Skeletal muscle satellite cell (primary cell): ENCODE measurements at regions not wholly inside any gene's neighbourhood (a gene's known extent, or its start where the extent isn't known, plus 50 kb on each side); places are given as distances from the start of the nearest gene placed in this dataset.

Source experiments
- H3K27me3 ChIP-seq: 2 replicates; pipeline ENCODE4 v1.7.0; 2013; ENCODE audit warnings: low read length; ENCODE audit not compliant: control insufficient read depth, insufficient read depth
- H3K36me3 ChIP-seq: 2 replicates; pipeline ENCODE4 v1.7.0; 2013; ENCODE audit warnings: mild to moderate bottlenecking, control low read depth, low read length; ENCODE audit not compliant: insufficient read depth
- H3K4me1 ChIP-seq: 2 replicates; pipeline ENCODE4 v1.7.0; 2013; ENCODE audit warnings: low read length; ENCODE audit not compliant: control insufficient read depth, insufficient read depth
- H3K4me2 ChIP-seq: 2 replicates; pipeline ENCODE4 v1.7.0; 2013; ENCODE audit warnings: mild to moderate bottlenecking, low read length
- H3K4me3 ChIP-seq: 2 replicates; pipeline ENCODE4 v1.7.0; 2013; ENCODE audit warnings: low read length
- H3K9ac ChIP-seq: 2 replicates; pipeline ENCODE4 v1.7.0; 2013; ENCODE audit warnings: mild to moderate bottlenecking, low read depth, low read length, moderate library complexity
- H3K9me3 ChIP-seq: replicated peaks from 2 replicates; pipeline ENCODE4 v1.7.0; 2013; ENCODE audit warnings: mild to moderate bottlenecking, control low read depth, low read length

DNA sequence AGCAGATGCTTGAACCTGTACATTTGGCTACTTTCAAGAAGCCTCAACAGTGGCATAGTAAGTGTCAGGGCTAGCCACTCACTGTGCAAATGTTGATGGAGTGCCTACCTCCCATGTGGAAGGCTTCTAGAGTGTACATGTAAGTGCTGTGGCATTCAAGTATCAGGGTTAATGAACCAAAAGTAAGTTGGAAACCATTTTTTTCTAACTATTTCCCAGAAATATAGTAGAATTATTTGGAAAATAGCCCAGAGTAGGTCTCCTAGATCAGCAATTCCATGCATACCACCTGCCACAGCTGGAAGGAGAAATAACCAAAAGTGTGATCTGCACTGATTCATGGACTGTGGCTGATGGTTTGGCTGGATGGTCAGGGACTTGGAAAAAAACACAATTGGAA lies 53.3 kb downstream of the FOXD1 start:
- Histone ChIP-seq H3K27me3 (peaks cover 1% of the 10 kb centered on the region), H3K4me3 (no peak overlapping the region), H3K9ac (no peak overlapping the region), H3K4me1 (no peaks in the 10 kb centered on the region), H3K4me2 (no peak overlapping the region), H3K36me3 (no peaks in the 10 kb centered on the region), H3K9me3 (no peaks in the 10 kb centered on the region)

GRCh38 chr5:73394610-73395009 lies 54.0 kb downstream of the FOXD1 start:
- Histone ChIP-seq H3K4me1 (no peaks in the 10 kb centered on the region), H3K9ac (no peak overlapping the region), H3K36me3 (no peaks in the 10 kb centered on the region), H3K9me3 (no peaks in the 10 kb centered on the region), H3K4me2 (no peak overlapping the region), H3K27me3 (no peaks in the 10 kb centered on the region), H3K4me3 (no peak overlapping the region)

GRCh38 chr5:73393611-73394489 lies 54.7 kb downstream of the FOXD1 start:
- H3K4me2 ChIP-seq: no peak overlapping the region
- H3K9ac ChIP-seq: no peak overlapping the region
- H3K36me3 ChIP-seq: no peaks in the 10 kb centered on the region
- H3K9me3 ChIP-seq: no peaks in the 10 kb centered on the region
- H3K4me1 ChIP-seq: no peaks in the 10 kb centered on the region
- no peaks in the 10 kb centered on the region for H3K27me3 ChIP-seq
- H3K4me3 ChIP-seq: no peak overlapping the region

GRCh38 chr5:73392775-73393174 lies 55.8 kb downstream of the FOXD1 start:
- Histone ChIP-seq H3K4me1 (no peaks in the 10 kb centered on the region), H3K9ac (no peak overlapping the region), H3K4me3 (no peak overlapping the region), H3K9me3 (no peaks in the 10 kb centered on the region), H3K36me3 (no peaks in the 10 kb centered on the region), H3K4me2 (no peak overlapping the region), H3K27me3 (no peaks in the 10 kb centered on the region)

DNA sequence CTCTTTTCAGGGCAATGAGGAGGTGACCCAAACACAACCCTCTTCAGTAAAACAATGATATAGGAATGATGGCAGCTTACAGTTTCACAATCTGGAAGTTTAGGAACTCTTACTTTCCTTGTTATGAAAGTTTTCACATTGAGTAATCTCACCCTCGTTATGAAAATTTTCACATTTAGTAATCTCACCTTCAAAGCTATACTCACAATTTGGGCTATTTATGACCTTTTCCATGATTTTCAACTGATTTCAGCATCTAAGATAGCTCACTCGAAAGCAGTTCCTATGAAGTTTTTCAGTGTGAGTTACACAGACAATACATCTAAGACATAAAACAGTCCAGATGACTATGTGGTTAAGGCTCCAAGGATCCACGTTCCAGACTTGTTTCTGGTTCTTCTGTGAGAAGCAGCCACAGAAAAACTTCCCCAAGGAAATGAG lies 57.1 kb downstream of the FOXD1 start:
- H3K4me1 ChIP-seq: no peaks in the 10 kb centered on the region

DNA sequence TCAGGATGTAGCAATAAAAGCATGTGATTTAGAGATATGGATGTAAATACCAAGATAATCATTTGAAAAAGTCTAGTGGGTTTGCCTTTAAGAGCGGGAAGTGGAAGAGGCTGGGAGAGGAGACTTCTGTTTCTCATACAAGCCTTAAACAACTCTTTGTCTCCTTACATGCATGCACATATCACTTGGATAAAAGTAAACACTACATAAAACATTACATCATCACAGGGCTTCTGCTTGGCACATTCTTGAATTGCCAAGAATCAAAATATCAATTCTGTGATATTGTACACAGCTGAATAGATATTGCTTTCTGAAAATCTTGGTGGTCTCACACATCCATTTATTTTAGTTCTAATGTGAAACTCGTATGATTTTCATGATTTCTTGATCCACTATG lies 57.6 kb downstream of the FOXD1 start:
- Histone ChIP-seq H3K4me2 (no peak overlapping the region), H3K9ac (no peak overlapping the region), H3K36me3 (no peaks in the 10 kb centered on the region), H3K27me3 (no peaks in the 10 kb centered on the region), H3K9me3 (no peaks in the 10 kb centered on the region), H3K4me3 (no peak overlapping the region), H3K4me1 (no peaks in the 10 kb centered on the region)

More for the DNA sequence above, 57.1 kb downstream of the FOXD1 start:
- no peak overlapping the region for H3K9ac ChIP-seq
- H3K4me3 ChIP-seq: no peak overlapping the region
- no peaks in the 10 kb centered on the region for H3K36me3 ChIP-seq
- no peaks in the 10 kb centered on the region for H3K27me3 ChIP-seq
- H3K9me3 ChIP-seq: no peaks in the 10 kb centered on the region
- H3K4me2 ChIP-seq: no peak overlapping the region

DNA sequence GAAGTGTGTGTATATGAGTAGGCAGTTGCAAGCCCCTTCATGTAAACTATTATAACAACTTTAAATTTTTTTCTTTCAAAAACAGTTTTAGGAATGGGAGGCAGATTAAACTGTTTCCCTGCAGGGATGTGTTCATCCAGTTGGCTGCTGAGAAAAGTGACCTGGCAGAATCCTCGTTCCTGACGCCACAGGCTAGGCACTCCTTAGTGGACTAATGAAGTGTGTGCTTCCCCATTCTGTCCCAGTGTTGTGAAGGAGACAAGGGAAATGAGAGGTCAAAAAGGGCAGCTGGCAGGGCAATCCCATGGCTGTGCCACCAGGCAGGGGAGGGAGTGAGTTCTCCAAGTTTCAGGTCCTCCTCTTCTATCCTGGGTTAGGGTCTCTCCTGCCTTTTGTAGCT lies 59.8 kb downstream of the FOXD1 start:
- no peaks in the 10 kb centered on the region for H3K36me3 ChIP-seq
- no peak overlapping the region for H3K9ac ChIP-seq
- H3K27me3 ChIP-seq: no peaks in the 10 kb centered on the region
- no peak overlapping the region for H3K4me2 ChIP-seq
- H3K4me3 ChIP-seq: no peak overlapping the region
- H3K4me1 ChIP-seq: no peaks in the 10 kb centered on the region
- peaks cover 6% of the 10 kb centered on the region for H3K9me3 ChIP-seq

GRCh38 chr5:73388306-73388684 lies 60.3 kb downstream of the FOXD1 start:
- Histone ChIP-seq H3K4me3 (no peak overlapping the region), H3K36me3 (no peaks in the 10 kb centered on the region), H3K27me3 (no peaks in the 10 kb centered on the region), H3K9me3 (peaks cover 6% of the 10 kb centered on the region), H3K9ac (no peak overlapping the region), H3K4me1 (no peaks in the 10 kb centered on the region), H3K4me2 (no peak overlapping the region)

DNA sequence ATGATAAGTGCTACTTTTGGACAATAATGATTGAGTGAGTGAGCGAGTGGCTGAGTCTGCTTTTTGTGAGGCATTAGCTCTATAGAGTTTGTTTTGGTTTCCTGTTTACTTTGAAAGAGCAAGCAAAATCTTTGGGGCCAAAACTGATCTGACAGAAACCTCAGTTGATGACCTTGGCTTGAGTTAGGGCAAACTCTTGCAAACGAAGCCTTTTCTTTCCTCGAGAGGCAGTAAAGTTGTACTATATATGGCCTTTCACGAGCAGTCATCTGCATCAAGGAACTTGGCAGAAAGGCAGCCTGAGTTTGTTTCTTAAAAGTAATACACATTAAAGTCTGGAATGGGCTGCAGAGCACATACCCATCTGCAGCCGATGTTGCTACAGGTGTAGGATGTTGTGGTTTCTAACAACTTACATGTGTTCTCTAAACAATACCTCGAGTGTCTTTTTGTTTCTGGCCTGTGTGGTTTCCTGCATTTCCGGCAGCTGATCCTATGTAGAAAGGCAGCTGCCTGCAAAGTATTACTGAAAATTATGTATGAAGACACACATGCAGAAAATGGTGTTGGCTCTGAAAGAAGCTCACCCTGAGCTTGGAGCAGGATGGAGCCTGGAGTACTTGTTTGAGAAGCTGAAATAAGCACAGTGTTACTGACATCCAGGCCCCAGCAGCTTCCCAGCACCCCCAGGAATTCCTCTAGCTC lies 60.8 kb downstream of the FOXD1 start:
- H3K36me3 ChIP-seq: no peaks in the 10 kb centered on the region
- H3K4me3 ChIP-seq: no peak overlapping the region
- peaks cover 6% of the 10 kb centered on the region for H3K9me3 ChIP-seq
- H3K4me2 ChIP-seq: no peak overlapping the region
- peaks cover 1% of the 10 kb centered on the region for H3K27me3 ChIP-seq
- no peak overlapping the region for H3K9ac ChIP-seq
- no peaks in the 10 kb centered on the region for H3K4me1 ChIP-seq

DNA sequence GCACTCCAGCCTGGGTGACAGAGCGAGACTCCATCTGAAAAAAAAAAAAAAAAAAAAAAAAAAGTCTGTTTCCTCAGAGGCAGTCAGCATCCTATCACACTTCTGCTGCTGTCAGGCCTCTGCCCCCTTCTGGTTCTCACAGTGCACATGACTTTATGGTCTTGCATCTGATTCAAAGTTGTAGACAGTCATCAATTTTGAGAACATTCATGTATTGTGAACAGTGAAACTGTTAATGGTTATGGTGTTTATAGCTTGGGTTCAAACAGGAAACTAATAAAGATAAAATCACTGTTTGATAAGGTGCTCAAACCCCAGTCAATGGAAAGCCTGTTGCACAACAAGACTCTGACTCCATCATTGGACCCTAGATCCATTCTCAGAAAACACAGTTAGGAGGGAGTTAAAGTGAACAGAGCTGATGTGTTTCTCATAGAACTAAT lies 61.4 kb downstream of the FOXD1 start:
- Histone ChIP-seq H3K36me3 (no peaks in the 10 kb centered on the region), H3K4me2 (no peak overlapping the region), H3K27me3 (peaks cover 7% of the 10 kb centered on the region), H3K9ac (no peak overlapping the region), H3K4me3 (no peak overlapping the region), H3K4me1 (peaks cover 5% of the 10 kb centered on the region), H3K9me3 (peaks cover 6% of the 10 kb centered on the region)

- Histone ChIP-seq H3K4me1 (peaks cover 12% of the 10 kb centered on the region), H3K4me3 (no peak overlapping the region), H3K36me3 (no peaks in the 10 kb centered on the region), H3K4me2 (no peak overlapping the region), H3K9me3 (peaks cover 6% of the 10 kb centered on the region), H3K9ac (no peak overlapping the region), H3K27me3 (peaks cover 22% of the 10 kb centered on the region)
Measured at GRCh38 chr5:73384861-73385260, 63.7 kb downstream of the FOXD1 start.
